ENCODE measurements at regions not wholly inside any gene's neighbourhood (a gene's known extent, or its start where the extent isn't known, plus 50 kb on each side); places are given as distances from the start of the nearest gene placed in this dataset.

DNA sequence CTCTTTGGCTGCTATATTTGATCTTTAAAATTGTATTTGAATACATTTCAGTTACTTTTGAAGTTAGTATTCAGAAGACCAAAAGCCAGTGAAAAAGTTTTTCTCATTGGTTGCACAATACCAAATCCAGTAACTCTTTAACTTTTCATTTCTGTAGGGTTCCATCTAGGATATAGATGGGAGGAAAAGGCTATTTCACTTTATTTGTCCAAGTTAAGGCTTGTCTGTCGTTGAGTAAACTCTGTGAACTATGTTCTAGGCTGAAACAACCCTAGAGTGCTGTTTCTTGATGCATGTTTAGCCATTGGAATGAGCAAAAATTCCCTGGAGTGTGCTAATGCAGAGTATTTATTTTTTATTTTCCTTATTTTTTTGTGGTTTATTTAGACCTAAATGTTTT, 834.7 kb upstream of the KCND2 start:
- TF ChIP-seq, protein P1, sequence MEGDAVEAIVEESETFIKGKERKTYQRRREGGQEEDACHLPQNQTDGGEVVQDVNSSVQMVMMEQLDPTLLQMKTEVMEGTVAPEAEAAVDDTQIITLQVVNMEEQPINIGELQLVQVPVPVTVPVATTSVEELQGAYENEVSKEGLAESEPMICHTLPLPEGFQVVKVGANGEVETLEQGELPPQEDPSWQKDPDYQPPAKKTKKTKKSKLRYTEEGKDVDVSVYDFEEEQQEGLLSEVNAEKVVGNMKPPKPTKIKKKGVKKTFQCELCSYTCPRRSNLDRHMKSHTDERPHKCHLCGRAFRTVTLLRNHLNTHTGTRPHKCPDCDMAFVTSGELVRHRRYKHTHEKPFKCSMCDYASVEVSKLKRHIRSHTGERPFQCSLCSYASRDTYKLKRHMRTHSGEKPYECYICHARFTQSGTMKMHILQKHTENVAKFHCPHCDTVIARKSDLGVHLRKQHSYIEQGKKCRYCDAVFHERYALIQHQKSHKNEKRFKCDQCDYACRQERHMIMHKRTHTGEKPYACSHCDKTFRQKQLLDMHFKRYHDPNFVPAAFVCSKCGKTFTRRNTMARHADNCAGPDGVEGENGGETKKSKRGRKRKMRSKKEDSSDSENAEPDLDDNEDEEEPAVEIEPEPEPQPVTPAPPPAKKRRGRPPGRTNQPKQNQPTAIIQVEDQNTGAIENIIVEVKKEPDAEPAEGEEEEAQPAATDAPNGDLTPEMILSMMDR (IDR thresholded peaks at IDR 0.05): no peak
- no peak for TF ChIP-seq POLR2A (IDR thresholded peaks at IDR 0.05)

Data from breast epithelium (tissue), 3 donors.